ENCODE measurements at regions not wholly inside any gene's neighbourhood (a gene's known extent, or its start where the extent isn't known, plus 50 kb on each side); places are given as distances from the start of the nearest gene placed in this dataset.

DNA sequence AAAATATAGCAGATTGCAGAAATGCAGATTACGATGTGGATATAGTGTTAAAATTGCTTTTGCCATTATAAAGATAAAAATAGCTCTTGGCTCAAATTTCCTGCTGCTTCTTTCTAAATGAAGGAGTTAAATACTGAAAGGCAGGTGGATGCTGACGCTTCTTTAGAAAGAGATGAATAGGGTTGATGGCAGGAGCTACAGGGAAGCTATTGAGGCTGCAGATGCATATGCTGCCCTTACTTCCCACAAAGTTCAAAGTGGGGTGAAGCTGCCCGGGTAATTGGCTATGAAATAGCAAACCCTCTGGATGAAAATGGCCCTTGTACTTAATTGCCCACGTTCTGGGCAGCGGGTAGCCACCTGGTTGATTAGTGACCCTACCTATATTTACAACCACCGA lies 379.5 kb downstream of the ZIC3 start:
- TF ChIP-seq, protein P1, sequence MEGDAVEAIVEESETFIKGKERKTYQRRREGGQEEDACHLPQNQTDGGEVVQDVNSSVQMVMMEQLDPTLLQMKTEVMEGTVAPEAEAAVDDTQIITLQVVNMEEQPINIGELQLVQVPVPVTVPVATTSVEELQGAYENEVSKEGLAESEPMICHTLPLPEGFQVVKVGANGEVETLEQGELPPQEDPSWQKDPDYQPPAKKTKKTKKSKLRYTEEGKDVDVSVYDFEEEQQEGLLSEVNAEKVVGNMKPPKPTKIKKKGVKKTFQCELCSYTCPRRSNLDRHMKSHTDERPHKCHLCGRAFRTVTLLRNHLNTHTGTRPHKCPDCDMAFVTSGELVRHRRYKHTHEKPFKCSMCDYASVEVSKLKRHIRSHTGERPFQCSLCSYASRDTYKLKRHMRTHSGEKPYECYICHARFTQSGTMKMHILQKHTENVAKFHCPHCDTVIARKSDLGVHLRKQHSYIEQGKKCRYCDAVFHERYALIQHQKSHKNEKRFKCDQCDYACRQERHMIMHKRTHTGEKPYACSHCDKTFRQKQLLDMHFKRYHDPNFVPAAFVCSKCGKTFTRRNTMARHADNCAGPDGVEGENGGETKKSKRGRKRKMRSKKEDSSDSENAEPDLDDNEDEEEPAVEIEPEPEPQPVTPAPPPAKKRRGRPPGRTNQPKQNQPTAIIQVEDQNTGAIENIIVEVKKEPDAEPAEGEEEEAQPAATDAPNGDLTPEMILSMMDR (IDR thresholded peaks at IDR 0.05; ENCODE audit: insufficient read depth, low read length, poor library complexity, severe bottlenecking) = no peak
- Histone ChIP-seq H3K36me3 (ENCODE audit: control insufficient read depth, insufficient read depth, low read length) (no peaks in the 10 kb centered on the region), H3K27me3 (replicated peaks; ENCODE audit: control insufficient read depth, insufficient read depth, low read length) (no peaks in the 10 kb centered on the region; the same call in 1 of the 2 replicates), H3K4me3 (replicated peaks; ENCODE audit: low read depth, low read length) (no peak overlapping the region)
- no peak for DNase-seq (ENCODE audit: extremely low read depth, insufficient read length)

DNA sequence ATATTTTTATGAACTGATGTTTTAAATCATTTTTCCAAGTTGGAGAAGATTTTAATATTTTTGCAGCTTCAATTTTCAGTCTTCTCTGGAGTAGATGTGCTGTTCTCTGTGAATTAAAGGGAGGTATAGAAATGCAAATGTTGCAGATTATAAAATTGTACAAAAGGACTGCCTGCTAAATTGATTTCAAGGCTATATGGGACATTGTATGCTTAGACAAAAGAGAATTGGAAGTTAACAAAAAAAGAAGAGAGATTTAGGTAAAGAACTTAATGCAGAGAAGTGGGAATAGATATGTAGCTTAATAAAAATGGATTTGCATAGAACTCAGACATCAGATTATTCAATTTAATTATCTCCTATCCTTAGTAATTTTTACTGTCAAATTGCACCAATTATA lies 403.3 kb downstream of the ZIC3 start:
- H3K27me3 ChIP-seq (replicated peaks; ENCODE audit: control insufficient read depth, insufficient read depth, low read length) = no peaks in the 10 kb centered on the region
- H3K4me3 ChIP-seq (replicated peaks; ENCODE audit: low read depth, low read length) = no peak overlapping the region
- TF ChIP-seq, protein P1 (IDR thresholded peaks at IDR 0.05; ENCODE audit: insufficient read depth, low read length, poor library complexity, severe bottlenecking) = no peak

DNA sequence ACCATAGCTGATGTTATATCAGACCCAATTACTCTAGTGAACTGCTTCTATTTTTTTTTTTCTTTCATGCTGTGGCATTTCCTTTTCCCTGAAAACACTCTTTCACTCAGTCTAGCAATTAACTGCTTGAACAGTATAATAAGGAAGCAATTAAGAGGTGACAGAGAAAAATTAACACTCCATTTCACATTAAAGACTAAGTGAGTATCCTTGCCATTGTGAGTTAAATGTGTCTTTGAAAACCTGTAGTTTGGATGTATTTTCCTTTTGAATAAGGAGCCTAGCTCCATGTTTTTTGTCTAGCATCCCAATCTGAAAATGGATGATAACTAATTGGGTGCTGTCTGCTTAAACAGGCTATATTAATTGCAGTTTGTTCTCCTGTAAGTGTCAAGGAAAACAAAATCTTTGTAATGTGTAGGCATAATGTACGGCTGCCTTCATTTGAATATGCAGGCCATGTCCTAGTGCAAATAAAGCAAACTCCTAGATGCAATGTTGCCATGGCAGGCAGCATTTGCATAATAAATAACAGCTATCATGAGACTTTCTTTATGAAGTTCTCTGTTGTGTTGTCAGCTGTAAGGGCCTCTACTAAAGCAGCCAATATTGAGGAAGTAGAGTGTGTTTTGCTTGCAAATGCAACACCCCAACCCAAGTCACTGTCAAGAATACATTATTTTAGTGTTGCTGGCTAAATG lies 416.7 kb downstream of the ZIC3 start:
- H3K36me3 ChIP-seq (ENCODE audit: control insufficient read depth, insufficient read depth, low read length) = no peaks in the 10 kb centered on the region
- TF ChIP-seq, protein P1 (IDR thresholded peaks at IDR 0.05; ENCODE audit: insufficient read depth, low read length, poor library complexity, severe bottlenecking) = no peak
- H3K4me3 ChIP-seq (replicated peaks; ENCODE audit: low read depth, low read length) = no peak overlapping the region
- DNase-seq (ENCODE audit: extremely low read depth, insufficient read length) = no peak
- no peaks in the 10 kb centered on the region for H3K27me3 ChIP-seq (replicated peaks; ENCODE audit: control insufficient read depth, insufficient read depth, low read length)

More for the DNA sequence above, 403.3 kb downstream of the ZIC3 start:
- DNase-seq (ENCODE audit: extremely low read depth, insufficient read length) = no peak
- H3K36me3 ChIP-seq (ENCODE audit: control insufficient read depth, insufficient read depth, low read length) = no peaks in the 10 kb centered on the region

DNA sequence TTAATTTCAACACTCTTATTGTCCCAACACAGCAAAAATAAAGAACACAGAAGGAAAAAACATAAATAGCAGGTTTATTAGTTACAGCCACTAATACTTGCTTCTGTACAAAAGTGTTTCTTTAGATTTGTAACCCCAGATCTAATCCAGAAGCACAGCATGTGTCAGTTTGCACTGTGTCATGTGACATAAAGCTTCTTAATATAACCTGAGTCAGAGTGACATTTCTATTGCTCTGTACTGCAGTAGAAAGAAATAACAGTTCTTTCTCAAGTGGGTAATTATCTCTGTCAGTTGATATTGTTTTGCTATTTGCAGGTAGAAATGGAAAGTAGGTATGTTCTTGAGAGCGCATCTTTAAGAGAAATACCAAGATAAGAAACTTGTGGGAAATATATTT lies 422.5 kb downstream of the ZIC3 start:
- Histone ChIP-seq H3K4me3 (replicated peaks; ENCODE audit: low read depth, low read length) (no peak overlapping the region), H3K36me3 (ENCODE audit: control insufficient read depth, insufficient read depth, low read length) (no peaks in the 10 kb centered on the region), H3K27me3 (replicated peaks; ENCODE audit: control insufficient read depth, insufficient read depth, low read length) (no peaks in the 10 kb centered on the region)
- DNase-seq (ENCODE audit: extremely low read depth, insufficient read length) = no peak
- TF ChIP-seq, protein P1 (IDR thresholded peaks at IDR 0.05; ENCODE audit: insufficient read depth, low read length, poor library complexity, severe bottlenecking) = no peak

DNA sequence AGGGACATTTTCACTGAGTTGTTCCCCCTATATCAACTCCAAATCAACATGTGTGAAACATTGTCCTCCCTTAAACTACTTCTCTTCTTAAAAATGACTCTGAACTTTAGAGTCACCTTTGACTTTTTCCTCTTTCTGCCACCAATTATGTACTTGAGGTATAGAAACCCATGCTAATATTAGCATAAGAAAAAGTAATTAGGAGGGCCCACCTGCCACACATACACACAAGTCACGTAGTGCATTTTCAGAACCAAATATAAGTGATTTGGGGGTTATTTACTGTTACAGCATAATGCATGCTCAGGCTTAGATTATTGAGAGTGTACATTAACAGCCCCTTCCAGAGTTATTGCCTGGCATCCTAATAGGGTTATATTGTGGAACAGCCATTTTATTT lies 432.7 kb downstream of the ZIC3 start:
- Histone ChIP-seq H3K27me3 (replicated peaks; ENCODE audit: control insufficient read depth, insufficient read depth, low read length) (no peaks in the 10 kb centered on the region), H3K4me3 (replicated peaks; ENCODE audit: low read depth, low read length) (no peak overlapping the region), H3K36me3 (ENCODE audit: control insufficient read depth, insufficient read depth, low read length) (no peaks in the 10 kb centered on the region)
- DNase-seq (ENCODE audit: extremely low read depth, insufficient read length) = no peak
- TF ChIP-seq, protein P1 (IDR thresholded peaks at IDR 0.05; ENCODE audit: insufficient read depth, low read length, poor library complexity, severe bottlenecking) = no peak

DNA sequence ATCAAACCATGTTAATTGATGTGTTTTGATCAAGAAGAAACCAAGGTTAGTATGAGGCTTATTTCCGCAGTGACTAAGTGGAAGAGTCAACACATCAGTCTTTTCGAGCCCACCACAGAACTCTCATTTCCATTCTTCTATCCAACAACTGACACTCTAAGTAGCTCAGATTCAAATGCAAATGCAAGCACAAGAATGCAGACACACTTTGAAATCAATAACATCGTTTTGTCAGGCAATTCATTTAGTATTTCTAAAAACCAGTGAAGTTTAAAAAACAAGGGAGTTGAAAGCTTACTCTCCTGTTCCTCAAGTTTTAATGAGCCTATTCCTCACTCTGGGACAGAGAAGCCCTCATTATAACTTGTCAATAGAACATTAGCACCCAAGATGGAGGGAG lies 433.1 kb downstream of the ZIC3 start:
- TF ChIP-seq, protein P1 (IDR thresholded peaks at IDR 0.05; ENCODE audit: insufficient read depth, low read length, poor library complexity, severe bottlenecking) = no peak
- H3K36me3 ChIP-seq (ENCODE audit: control insufficient read depth, insufficient read depth, low read length) = no peaks in the 10 kb centered on the region
- no peak for DNase-seq (ENCODE audit: extremely low read depth, insufficient read length)
- H3K4me3 ChIP-seq (replicated peaks; ENCODE audit: low read depth, low read length) = no peak overlapping the region
- H3K27me3 ChIP-seq (replicated peaks; ENCODE audit: control insufficient read depth, insufficient read depth, low read length) = no peaks in the 10 kb centered on the region
